CD14-positive monocyte (primary cell): ENCODE measurements at regions not wholly inside any gene's neighbourhood (a gene's known extent, or its start where the extent isn't known, plus 50 kb on each side); places are given as distances from the start of the nearest gene placed in this dataset.
A peak's percentile ranks its signal among the peaks of the same experiment; 100 is the strongest.

ENCODE experiments used
- DNase-seq, 3 donors: peaks; one replicate each; pipeline ENCODE4 v3.0.0-alpha.2; 2011 to 2022
- H2AFZ ChIP-seq: 2 replicates; pipeline ENCODE4 v1.6.0; 2012; ENCODE audit warnings: mild to moderate bottlenecking, low read depth, low read length, inconsistent platforms; ENCODE audit not compliant: insufficient read depth, poor library complexity, severe bottlenecking
- H3K27ac ChIP-seq, 2 donors: 1 replicate in 1 of 2; 2 replicates in 1 of 2; pipeline ENCODE4 v1.5.1; 2012 to 2013; ENCODE audit warnings: low read length in 2 of 2, control low read depth in 1 of 2, inconsistent platforms in 1 of 2, low read depth in 1 of 2, mild to moderate bottlenecking in 1 of 2
- H3K27me3 ChIP-seq, 2 donors: one replicate each; pipeline versions ENCODE4 v1.6.0 to v1.6.1; 2011 to 2013; ENCODE audit warnings: low read length in 2 of 2; ENCODE audit not compliant: control insufficient read depth in 2 of 2, insufficient read depth in 2 of 2
- H3K36me3 ChIP-seq, 2 donors: replicated peaks in 1 of 2; 1 replicate in 1 of 2; 2 replicates in 1 of 2; pipeline versions ENCODE4 v1.5.1 to v1.6.1; 2012 to 2013; ENCODE audit warnings: low read length in 2 of 2, control low read depth in 1 of 2, inconsistent platforms in 1 of 2, mild to moderate bottlenecking in 1 of 2; ENCODE audit not compliant: insufficient read depth in 2 of 2, control insufficient read depth in 1 of 2
- H3K4me1 ChIP-seq, 2 donors: 1 replicate in 1 of 2; 2 replicates in 1 of 2; pipeline versions ENCODE4 v1.5.1 to v1.6.1; 2012 to 2013; ENCODE audit warnings: low read length in 2 of 2, control low read depth in 1 of 2, inconsistent platforms in 1 of 2, mild to moderate bottlenecking in 1 of 2, moderate library complexity in 1 of 2; ENCODE audit not compliant: insufficient read depth in 2 of 2, control insufficient read depth in 1 of 2
- H3K4me2 ChIP-seq: replicated peaks from 2 replicates; pipeline ENCODE3; 2012; ENCODE audit warnings: low read length, moderate library complexity, mild to moderate bottlenecking; ENCODE audit not compliant: poor library complexity, severe bottlenecking; ENCODE audit errors: extremely low read depth
- H3K4me3 ChIP-seq, 3 experiments: fragments of 200-600 bp in 1 of 3; sonication (generic) in 1 of 3; replicated peaks in 1 of 3; 1 replicate in 2 of 3; 2 replicates in 1 of 3; pipeline ENCODE4 v1.5.1; 2011 to 2013; ENCODE audit warnings: low read length in 3 of 3, mild to moderate bottlenecking in 3 of 3, control low read depth in 2 of 3, low read depth in 2 of 3, inconsistent platforms in 1 of 3, moderate library complexity in 1 of 3
- H3K79me2 ChIP-seq: 2 replicates; pipeline ENCODE4 v1.6.0; 2012; ENCODE audit warnings: mild to moderate bottlenecking, control low read depth, inconsistent platforms, low read length, moderate library complexity; ENCODE audit not compliant: insufficient read depth
- H3K9ac ChIP-seq: 2 replicates; pipeline ENCODE4 v1.6.0; 2017; ENCODE audit warnings: low read length, mild to moderate bottlenecking; ENCODE audit not compliant: insufficient read depth, poor library complexity, severe bottlenecking
- H3K9me3 ChIP-seq, 2 donors: replicated peaks in 1 of 2; 1 replicate in 1 of 2; 2 replicates in 1 of 2; pipeline versions ENCODE4 v1.5.1 to v1.6.1; 2012 to 2013; ENCODE audit warnings: low read length in 2 of 2, control low read depth in 1 of 2; ENCODE audit not compliant: control insufficient read depth in 1 of 2, insufficient read depth in 1 of 2
- H4K20me1 ChIP-seq: 2 replicates; pipeline ENCODE4 v1.6.0; 2012; ENCODE audit warnings: mild to moderate bottlenecking, low read length, control low read depth, moderate library complexity; ENCODE audit not compliant: insufficient read depth
- H3K27ac Mint-ChIP-seq, 7 donors: one replicate each; pipeline ENCODE4 v1.8.0; 2020; ENCODE audit warnings: mild to moderate bottlenecking in 7 of 7, mixed read lengths in 7 of 7, moderate library complexity in 6 of 7, inconsistent platforms in 2 of 7
- H3K27me3 Mint-ChIP-seq, 3 donors: one replicate each; pipeline ENCODE4 v1.8.0; 2021 to 2022; ENCODE audit warnings: low read depth in 3 of 3, mild to moderate bottlenecking in 3 of 3, mixed read lengths in 3 of 3, moderate library complexity in 3 of 3, inconsistent platforms in 1 of 3
- H3K36me3 Mint-ChIP-seq, 2 donors: one replicate each; pipeline ENCODE4 v1.8.0; 2020; ENCODE audit warnings: mixed read lengths in 2 of 2, inconsistent platforms in 1 of 2, mild to moderate bottlenecking in 1 of 2
- H3K4me1 Mint-ChIP-seq: one replicate; pipeline ENCODE4 v1.8.0; 2020; ENCODE audit warnings: mild to moderate bottlenecking, mixed read lengths
- H3K4me3 Mint-ChIP-seq, 2 donors: one replicate each; pipeline ENCODE4 v1.8.0; 2020; ENCODE audit warnings: mild to moderate bottlenecking in 2 of 2, mixed read lengths in 2 of 2, moderate library complexity in 1 of 2
- H3K9me3 Mint-ChIP-seq, 7 donors: one replicate each; pipeline ENCODE4 v1.8.0; 2020 to 2022; ENCODE audit warnings: mixed read lengths in 7 of 7, mild to moderate bottlenecking in 6 of 7, moderate library complexity in 6 of 7, inconsistent platforms in 2 of 7
- WGBS: methylation state at CpG from one replicate; pipeline ENCODE4 v1.1.5; 2013; ENCODE audit warnings: missing lambda C conversion rate; ENCODE audit not compliant: insufficient coverage; 5-methylcytosine and 5-hydroxymethylcytosine counted together
- intact Hi-C, 2 donors: fragments of 100-400 bp; cut with micrococcal nuclease; formaldehyde crosslinking; loops; one replicate each; pipeline versions ENCODE4 v1.15.0 to v1.15.1; 2023
- TF ChIP-seq, protein P1 (sequence below): fragments of 200-600 bp; IDR thresholded peaks from one replicate; pipeline ENCODE4 v1.8.0; 2022; ENCODE audit warnings: antibody characterized with exemption, mild to moderate bottlenecking

GRCh38 chr9:4935001-4935672 is 49.9 kb upstream of the JAK2 start:
- no peaks in the 10 kb centered on the region for H3K9me3 Mint-ChIP-seq
- no peak overlapping the region for H3K9ac ChIP-seq
- H3K4me3 ChIP-seq, result peak overlapping the region in 1 of 3 experiments; percentile 14
- no peaks in the 10 kb centered on the region for H3K36me3 ChIP-seq
- no peak for DNase-seq
- peak overlapping the region in 2 of 7 donors; percentile 90 to 91 for H3K27ac Mint-ChIP-seq
- peak overlapping the region; percentile 30 to 70 for H3K27ac ChIP-seq
- WGBS, result no CpG with 5 or more reads among the region's 4 CpGs
- H3K4me2 ChIP-seq, result no peak overlapping the region
- H3K4me1 Mint-ChIP-seq, result peaks cover 72% of the 10 kb centered on the region
- no peaks in the 10 kb centered on the region for H3K79me2 ChIP-seq
- H3K27me3 ChIP-seq, result no peaks in the 10 kb centered on the region
- H3K9me3 ChIP-seq, result no peaks in the 10 kb centered on the region
- peaks cover 0 to 3% (median 0%) of the 10 kb centered on the region in 3 donors for H3K27me3 Mint-ChIP-seq
- intact Hi-C loops, result no loop called here
- no peaks in the 10 kb centered on the region for H3K36me3 Mint-ChIP-seq
- peaks cover 66 to 69% of the 10 kb centered on the region in 2 donors for H3K4me1 ChIP-seq
- H4K20me1 ChIP-seq, result no peaks in the 10 kb centered on the region
- H3K4me3 Mint-ChIP-seq, result no peak overlapping the region
- TF ChIP-seq, protein P1, sequence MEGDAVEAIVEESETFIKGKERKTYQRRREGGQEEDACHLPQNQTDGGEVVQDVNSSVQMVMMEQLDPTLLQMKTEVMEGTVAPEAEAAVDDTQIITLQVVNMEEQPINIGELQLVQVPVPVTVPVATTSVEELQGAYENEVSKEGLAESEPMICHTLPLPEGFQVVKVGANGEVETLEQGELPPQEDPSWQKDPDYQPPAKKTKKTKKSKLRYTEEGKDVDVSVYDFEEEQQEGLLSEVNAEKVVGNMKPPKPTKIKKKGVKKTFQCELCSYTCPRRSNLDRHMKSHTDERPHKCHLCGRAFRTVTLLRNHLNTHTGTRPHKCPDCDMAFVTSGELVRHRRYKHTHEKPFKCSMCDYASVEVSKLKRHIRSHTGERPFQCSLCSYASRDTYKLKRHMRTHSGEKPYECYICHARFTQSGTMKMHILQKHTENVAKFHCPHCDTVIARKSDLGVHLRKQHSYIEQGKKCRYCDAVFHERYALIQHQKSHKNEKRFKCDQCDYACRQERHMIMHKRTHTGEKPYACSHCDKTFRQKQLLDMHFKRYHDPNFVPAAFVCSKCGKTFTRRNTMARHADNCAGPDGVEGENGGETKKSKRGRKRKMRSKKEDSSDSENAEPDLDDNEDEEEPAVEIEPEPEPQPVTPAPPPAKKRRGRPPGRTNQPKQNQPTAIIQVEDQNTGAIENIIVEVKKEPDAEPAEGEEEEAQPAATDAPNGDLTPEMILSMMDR, result no peak
- no peak overlapping the region for H2AFZ ChIP-seq
